ENCODE measurements at regions not wholly inside any gene's neighbourhood (a gene's known extent, or its start where the extent isn't known, plus 50 kb on each side); places are given as distances from the start of the nearest gene placed in this dataset.
"Not testable (repeated sequence)": the region's sequence is repeated elsewhere in the genome, so short reads cannot be mapped to it uniquely, and the experiment has no call there.

DNA sequence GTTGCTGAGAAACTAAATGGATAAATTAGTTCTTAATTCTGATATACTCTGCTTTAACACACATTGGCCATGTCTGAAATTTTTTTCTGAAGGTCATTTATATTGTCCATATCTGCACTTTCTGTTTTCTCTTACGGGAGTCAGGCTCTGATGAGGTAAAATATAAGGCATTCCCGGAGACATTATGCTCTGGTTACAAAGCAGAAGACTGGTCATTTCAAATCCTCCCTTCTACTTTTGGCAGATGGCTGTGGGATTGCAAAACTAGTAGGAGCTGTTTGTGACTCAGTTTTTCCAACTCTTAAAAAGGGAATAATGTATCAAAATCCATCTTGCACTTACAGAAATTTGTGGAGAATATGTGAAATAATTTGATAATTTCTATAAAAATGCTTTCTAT lies 92.2 kb upstream of the CPHXL start:
- peaks cover 8% of the 10 kb centered on the region for H3K27me3 Mint-ChIP-seq (ENCODE audit: unreplicated experiment)
- H3K4me1 Mint-ChIP-seq (ENCODE audit: unreplicated experiment): no peaks in the 10 kb centered on the region
- H3K4me3 Mint-ChIP-seq (ENCODE audit: unreplicated experiment): no peak overlapping the region
- H3K36me3 Mint-ChIP-seq (ENCODE audit: low read depth, unreplicated experiment): peaks cover 7% of the 10 kb centered on the region
- no peak overlapping the region for H3K27ac Mint-ChIP-seq (ENCODE audit: unreplicated experiment)
- peaks cover 22% of the 10 kb centered on the region for H3K9me3 Mint-ChIP-seq (ENCODE audit: unreplicated experiment)
- DNase-seq (ENCODE audit: low spot score): no peak
- TF ChIP-seq, protein P1, sequence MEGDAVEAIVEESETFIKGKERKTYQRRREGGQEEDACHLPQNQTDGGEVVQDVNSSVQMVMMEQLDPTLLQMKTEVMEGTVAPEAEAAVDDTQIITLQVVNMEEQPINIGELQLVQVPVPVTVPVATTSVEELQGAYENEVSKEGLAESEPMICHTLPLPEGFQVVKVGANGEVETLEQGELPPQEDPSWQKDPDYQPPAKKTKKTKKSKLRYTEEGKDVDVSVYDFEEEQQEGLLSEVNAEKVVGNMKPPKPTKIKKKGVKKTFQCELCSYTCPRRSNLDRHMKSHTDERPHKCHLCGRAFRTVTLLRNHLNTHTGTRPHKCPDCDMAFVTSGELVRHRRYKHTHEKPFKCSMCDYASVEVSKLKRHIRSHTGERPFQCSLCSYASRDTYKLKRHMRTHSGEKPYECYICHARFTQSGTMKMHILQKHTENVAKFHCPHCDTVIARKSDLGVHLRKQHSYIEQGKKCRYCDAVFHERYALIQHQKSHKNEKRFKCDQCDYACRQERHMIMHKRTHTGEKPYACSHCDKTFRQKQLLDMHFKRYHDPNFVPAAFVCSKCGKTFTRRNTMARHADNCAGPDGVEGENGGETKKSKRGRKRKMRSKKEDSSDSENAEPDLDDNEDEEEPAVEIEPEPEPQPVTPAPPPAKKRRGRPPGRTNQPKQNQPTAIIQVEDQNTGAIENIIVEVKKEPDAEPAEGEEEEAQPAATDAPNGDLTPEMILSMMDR (IDR thresholded peaks at IDR 0.05; ENCODE audit: unreplicated experiment): no peak

DNA sequence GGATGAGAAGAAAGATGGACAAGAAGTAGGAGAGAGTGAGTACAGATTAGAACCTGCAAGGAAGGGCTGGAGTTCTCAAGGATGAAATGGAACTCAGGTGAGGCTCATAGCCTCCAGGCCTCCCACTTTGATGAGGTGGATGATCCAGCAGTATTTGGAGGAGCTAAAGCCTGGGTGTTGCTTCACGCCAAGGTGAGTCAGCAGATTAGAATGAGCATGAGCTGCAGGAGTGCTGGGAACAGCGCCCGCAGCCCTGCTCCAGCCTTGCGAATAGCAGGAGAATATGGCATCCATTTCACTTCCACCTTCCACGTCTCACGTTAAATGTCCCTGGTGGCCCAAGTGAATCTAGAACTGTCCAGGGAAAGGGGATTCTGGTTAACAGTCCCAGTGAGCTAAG lies 94.4 kb upstream of the CPHXL start:
- no peaks in the 10 kb centered on the region for H3K36me3 Mint-ChIP-seq (ENCODE audit: low read depth, unreplicated experiment)
- no peak overlapping the region for H3K4me3 Mint-ChIP-seq (ENCODE audit: unreplicated experiment)

DNA sequence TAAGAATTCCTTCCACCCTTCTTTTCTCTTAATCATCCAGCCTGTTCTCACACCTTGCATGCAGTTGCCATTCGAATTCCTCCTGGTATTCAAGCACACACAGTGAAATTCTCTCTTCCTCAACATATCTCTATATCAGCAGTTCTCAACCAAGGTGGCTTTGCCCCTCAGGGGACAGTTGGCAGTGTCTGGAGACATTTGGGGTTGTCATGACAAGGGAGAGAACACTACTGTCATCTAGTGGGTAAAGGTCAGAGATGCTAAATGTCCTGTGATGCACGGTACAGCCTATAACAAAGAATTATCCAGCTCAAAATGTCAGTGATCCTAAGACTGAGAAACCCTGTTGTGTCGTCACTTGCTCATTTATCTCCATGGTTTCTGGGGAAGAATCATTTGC lies 94.8 kb upstream of the CPHXL start:
- no peak overlapping the region for H3K27ac Mint-ChIP-seq (ENCODE audit: unreplicated experiment)
- no peak for DNase-seq (ENCODE audit: low spot score)
- H3K27me3 Mint-ChIP-seq (ENCODE audit: unreplicated experiment): peaks cover 5% of the 10 kb centered on the region
- TF ChIP-seq, protein P1 (IDR thresholded peaks at IDR 0.05; ENCODE audit: unreplicated experiment): no peak
- peaks cover 13% of the 10 kb centered on the region for H3K9me3 Mint-ChIP-seq (ENCODE audit: unreplicated experiment)
- no peak overlapping the region for H3K4me3 Mint-ChIP-seq (ENCODE audit: unreplicated experiment)
- no peaks in the 10 kb centered on the region for H3K36me3 Mint-ChIP-seq (ENCODE audit: low read depth, unreplicated experiment)
- no peaks in the 10 kb centered on the region for H3K4me1 Mint-ChIP-seq (ENCODE audit: unreplicated experiment)

More for the DNA sequence above, 94.4 kb upstream of the CPHXL start:
- Mint-ChIP-seq H3K9me3 (ENCODE audit: unreplicated experiment) (peaks cover 13% of the 10 kb centered on the region), H3K27ac (ENCODE audit: unreplicated experiment) (no peak overlapping the region), H3K27me3 (ENCODE audit: unreplicated experiment) (peaks cover 5% of the 10 kb centered on the region), H3K4me1 (ENCODE audit: unreplicated experiment) (no peaks in the 10 kb centered on the region)
- DNase-seq (ENCODE audit: low spot score): no peak
- TF ChIP-seq, protein P1 (IDR thresholded peaks at IDR 0.05; ENCODE audit: unreplicated experiment): no peak

DNA sequence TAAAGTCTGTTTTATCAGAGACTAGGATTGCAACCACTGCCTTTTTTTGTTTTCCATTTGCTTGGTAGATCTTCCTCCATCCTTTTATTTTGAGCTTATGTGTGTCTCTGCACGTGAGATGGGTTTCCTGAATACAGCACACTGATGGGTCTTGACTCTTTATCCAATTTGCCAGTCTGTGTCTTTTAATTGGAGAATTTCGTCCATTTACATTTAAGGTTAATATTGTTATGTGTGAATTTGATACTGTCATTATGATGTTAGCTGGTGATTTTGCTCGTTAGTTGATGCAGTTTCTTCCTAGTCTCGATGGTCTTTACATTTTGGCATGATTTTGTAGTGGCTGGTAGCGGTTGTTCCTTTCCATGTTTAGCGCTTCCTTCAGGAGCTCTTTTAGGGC lies 99.5 kb upstream of the CPHXL start:
- H3K9me3 Mint-ChIP-seq (ENCODE audit: unreplicated experiment): peaks cover 18% of the 10 kb centered on the region
- H3K27ac Mint-ChIP-seq (ENCODE audit: unreplicated experiment); H3K4me1 Mint-ChIP-seq (ENCODE audit: unreplicated experiment); H3K27me3 Mint-ChIP-seq (ENCODE audit: unreplicated experiment); DNase-seq (ENCODE audit: low spot score); H3K4me3 Mint-ChIP-seq (ENCODE audit: unreplicated experiment); H3K36me3 Mint-ChIP-seq (ENCODE audit: low read depth, unreplicated experiment): not testable (repeated sequence)

DNA sequence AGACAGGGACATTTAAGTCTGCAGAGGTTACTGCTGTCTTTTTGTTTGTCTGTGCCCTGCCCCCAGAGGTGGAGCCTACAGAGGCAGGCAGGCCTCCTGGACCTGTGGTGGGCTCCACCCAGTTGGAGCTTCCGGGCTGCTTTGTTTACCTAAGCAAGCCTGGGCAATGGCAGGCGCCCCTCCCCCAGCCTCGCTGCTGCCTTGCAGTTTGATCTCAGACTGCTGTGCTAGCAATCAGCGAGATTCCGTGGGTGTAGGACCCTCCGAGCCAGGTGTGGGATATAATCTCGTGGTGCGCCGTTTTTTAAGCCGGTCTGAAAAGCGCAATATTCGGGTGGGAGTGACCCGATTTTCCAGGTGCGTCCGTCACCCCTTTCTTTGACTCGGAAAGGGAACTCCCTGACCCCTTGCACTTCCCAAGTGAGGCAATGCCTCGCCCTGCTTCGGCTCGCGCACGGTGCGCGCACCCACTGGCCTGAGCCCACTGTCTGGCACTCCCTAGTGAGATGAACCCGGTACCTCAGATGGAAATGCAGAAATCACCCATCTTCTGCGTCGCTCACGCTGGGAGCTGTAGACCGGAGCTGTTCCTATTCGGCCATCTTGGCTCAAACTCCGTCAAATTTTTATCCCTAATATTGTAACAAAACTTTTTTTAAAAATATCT lies 101.2 kb upstream of the CPHXL start:
- not testable (repeated sequence) for DNase-seq (ENCODE audit: low spot score); H3K27ac Mint-ChIP-seq (ENCODE audit: unreplicated experiment); H3K27me3 Mint-ChIP-seq (ENCODE audit: unreplicated experiment); H3K36me3 Mint-ChIP-seq (ENCODE audit: low read depth, unreplicated experiment); H3K4me1 Mint-ChIP-seq (ENCODE audit: unreplicated experiment); H3K9me3 Mint-ChIP-seq (ENCODE audit: unreplicated experiment); H3K4me3 Mint-ChIP-seq (ENCODE audit: unreplicated experiment)

DNA sequence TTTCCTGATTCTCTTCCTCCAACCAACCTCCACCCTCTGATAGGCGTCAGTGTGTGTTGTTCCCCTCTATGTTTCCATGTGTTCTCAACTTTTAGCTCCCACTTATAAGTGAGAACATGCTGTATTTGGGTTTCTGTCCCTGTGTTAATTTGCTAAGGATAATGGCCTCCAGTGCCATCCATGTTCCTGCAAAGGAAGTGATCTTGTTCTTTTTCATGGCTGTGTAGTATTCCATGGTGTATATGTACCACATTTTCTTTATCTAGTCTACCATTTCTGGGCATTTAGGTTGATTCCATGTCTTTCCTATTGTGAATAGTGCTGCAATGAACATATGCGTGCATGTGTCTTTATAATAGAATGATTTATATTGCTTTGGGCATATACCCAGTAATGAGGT lies 107.1 kb upstream of the CPHXL start:
- H3K36me3 Mint-ChIP-seq (ENCODE audit: low read depth, unreplicated experiment); H3K27ac Mint-ChIP-seq (ENCODE audit: unreplicated experiment); H3K4me1 Mint-ChIP-seq (ENCODE audit: unreplicated experiment); H3K4me3 Mint-ChIP-seq (ENCODE audit: unreplicated experiment); H3K27me3 Mint-ChIP-seq (ENCODE audit: unreplicated experiment); DNase-seq (ENCODE audit: low spot score); H3K9me3 Mint-ChIP-seq (ENCODE audit: unreplicated experiment): not testable (repeated sequence)
